HG02884 (cell line): ENCODE measurements at regions not wholly inside any gene's neighbourhood (a gene's known extent, or its start where the extent isn't known, plus 50 kb on each side); places are given as distances from the start of the nearest gene placed in this dataset.

Experiments
- ATAC-seq: cut with Tn5 transposase; IDR thresholded peaks from one replicate; pipeline ENCODE4 v1.9.1; 2021; ENCODE audit warnings: mild to moderate bottlenecking, moderate library complexity; ENCODE audit not compliant: unreplicated experiment

- ATAC-seq: no peak
Observed at GRCh38 chr4:138085736-138086305, 156.3 kb downstream of the SLC7A11 start.

- ATAC-seq: no peak
Observed at GRCh38 chr4:138078751-138079520, 163.2 kb downstream of the SLC7A11 start.

GRCh38 chr4:138078253-138078652, 163.9 kb downstream of the SLC7A11 start:
- ATAC-seq: no peak

- no peak for ATAC-seq
Observed at GRCh38 chr4:138076561-138076960, 165.6 kb downstream of the SLC7A11 start.

GRCh38 chr4:138070816-138071215, 171.3 kb downstream of the SLC7A11 start:
- no peak for ATAC-seq

GRCh38 chr4:138063581-138063980, 178.6 kb downstream of the SLC7A11 start:
- no peak for ATAC-seq

GRCh38 chr4:138062929-138063328, 179.2 kb downstream of the SLC7A11 start:
- ATAC-seq: no peak

GRCh38 chr4:138056541-138056940, 185.6 kb downstream of the SLC7A11 start:
- no peak for ATAC-seq

- no peak for ATAC-seq
Observed at GRCh38 chr4:138055890-138056289, 186.3 kb downstream of the SLC7A11 start.

- ATAC-seq: no peak
Observed at GRCh38 chr4:138053641-138054301, 188.4 kb downstream of the SLC7A11 start.

GRCh38 chr4:138052806-138053632, 189.1 kb downstream of the SLC7A11 start:
- no peak for ATAC-seq

GRCh38 chr4:138051157-138051556, 191.0 kb downstream of the SLC7A11 start:
- no peak for ATAC-seq

GRCh38 chr4:138050601-138051000, 191.5 kb downstream of the SLC7A11 start:
- no peak for ATAC-seq

- no peak for ATAC-seq
Observed at GRCh38 chr4:138049355-138049754, 192.8 kb downstream of the SLC7A11 start.

- ATAC-seq: no peak
Observed at GRCh38 chr4:138047290-138047689, 194.9 kb downstream of the SLC7A11 start.

- no peak for ATAC-seq
Observed at GRCh38 chr4:138045036-138045435, 197.1 kb downstream of the SLC7A11 start.

GRCh38 chr4:138039010-138039409, 203.1 kb downstream of the SLC7A11 start:
- no peak for ATAC-seq

- ATAC-seq: no peak
Observed at GRCh38 chr4:138037696-138038095, 204.5 kb downstream of the SLC7A11 start.

- ATAC-seq: peak; percentile 100
Observed at GRCh38 chr4:138035781-138036258, 206.3 kb downstream of the SLC7A11 start.

GRCh38 chr4:138034871-138035270, 207.3 kb downstream of the SLC7A11 start:
- ATAC-seq: no peak

- no peak for ATAC-seq
Observed at GRCh38 chr4:138032222-138032621, 209.9 kb downstream of the SLC7A11 start.
